ENCODE measurements at regions not wholly inside any gene's neighbourhood (a gene's known extent, or its start where the extent isn't known, plus 50 kb on each side); places are given as distances from the start of the nearest gene placed in this dataset.

- Histone ChIP-seq H3K27me3 (ENCODE audit: insufficient read depth, low read length) (peaks cover 22% of the 10 kb centered on the region; the same call in 1 of the 2 replicates), H3K27ac (ENCODE audit: low read depth, low read length) (no peak overlapping the region), H3K9me3 (ENCODE audit: control insufficient read depth in 1 of 2, insufficient read depth in 1 of 2, low read depth in 1 of 2, low read length in 2 of 2) (no peaks in the 10 kb centered on the region), H2AFZ (ENCODE audit: low read depth, low read length, poor library complexity, severe bottlenecking) (no peak overlapping the region), H4K20me1 (ENCODE audit: insufficient read depth) (no peaks in the 10 kb centered on the region), H3K4me3 (replicated peaks in 1 of 2; ENCODE audit: low read depth in 1 of 2, low read length in 2 of 2) (no peak overlapping the region), H3K4me2 (ENCODE audit: low read length) (no peak overlapping the region), H3K9me2 (ENCODE audit: insufficient read depth) (no peaks in the 10 kb centered on the region), H3K79me2 (ENCODE audit: insufficient read depth, low read length) (no peaks in the 10 kb centered on the region), H3K36me3 (ENCODE audit: control insufficient read depth in 1 of 2, insufficient read depth in 2 of 2, low read length in 2 of 2) (no peaks in the 10 kb centered on the region), H3K9ac (ENCODE audit: low read length) (no peak overlapping the region), H3K4me1 (ENCODE audit: control insufficient read depth in 1 of 2, insufficient read depth in 2 of 2, low read length in 2 of 2) (no peaks in the 10 kb centered on the region)
- ChIA-PET POLR2A (no interaction called here), CTCF (no interaction called here), RAD21 (ENCODE audit: low non-redundant PET in 1 of 2, low total read pairs in 2 of 2, uncharacterized antibody in 2 of 2, unreplicated experiment in 2 of 2) (no interaction called here)
- DNase-seq (ENCODE audit: low read depth, low spot score) = no peak
- ATAC-seq = no peak
- intact Hi-C loops (cut with micrococcal nuclease) = no loop called here
- no TSS peak for BruUV-seq (replicated peaks)
- no peak for TF ChIP-seq ZFX (IDR thresholded peaks at IDR 0.05)
- no peak for TF ChIP-seq SP1 (IDR thresholded peaks at IDR 0.05; ENCODE audit: low read depth)
- TF ChIP-seq SIN3A (IDR thresholded peaks at IDR 0.05; ENCODE audit: low read depth) = no peak
- TF ChIP-seq EGR1 (IDR thresholded peaks at IDR 0.05; ENCODE audit: low read depth) = no peak
- TF ChIP-seq SRF (IDR thresholded peaks at IDR 0.05; ENCODE audit: low read depth) = no peak
- no peak for TF ChIP-seq ATF3 (IDR thresholded peaks at IDR 0.05)
- TF ChIP-seq YY1 (IDR thresholded peaks at IDR 0.05; ENCODE audit: extremely low read depth, insufficient replicate concordance, low read depth, low read length) = no peak
These were observed 165.0 kb upstream of the CCDC68 start for GRCh38 chr18:55124078-55124763.

- ChIA-PET CTCF (no interaction called here), POLR2A (no interaction called here), RAD21 (ENCODE audit: low non-redundant PET in 1 of 2, low total read pairs in 2 of 2, uncharacterized antibody in 2 of 2, unreplicated experiment in 2 of 2) (no interaction called here)
- Histone ChIP-seq H3K4me3 (replicated peaks in 1 of 2; ENCODE audit: low read depth in 1 of 2, low read length in 2 of 2) (no peak overlapping the region), H3K27ac (ENCODE audit: low read depth, low read length) (no peak overlapping the region), H3K79me2 (ENCODE audit: insufficient read depth, low read length) (no peaks in the 10 kb centered on the region), H2AFZ (ENCODE audit: low read depth, low read length, poor library complexity, severe bottlenecking) (no peak overlapping the region), H3K4me2 (ENCODE audit: low read length) (no peak overlapping the region), H4K20me1 (ENCODE audit: insufficient read depth) (no peaks in the 10 kb centered on the region), H3K4me1 (ENCODE audit: control insufficient read depth in 1 of 2, insufficient read depth in 2 of 2, low read length in 2 of 2) (no peaks in the 10 kb centered on the region), H3K9me2 (ENCODE audit: insufficient read depth) (no peaks in the 10 kb centered on the region), H3K36me3 (ENCODE audit: control insufficient read depth in 1 of 2, insufficient read depth in 2 of 2, low read length in 2 of 2) (no peaks in the 10 kb centered on the region), H3K9ac (ENCODE audit: low read length) (no peak overlapping the region), H3K27me3 (ENCODE audit: insufficient read depth, low read length) (peaks cover 16% of the 10 kb centered on the region; the same call in 1 of the 2 replicates), H3K9me3 (ENCODE audit: control insufficient read depth in 1 of 2, insufficient read depth in 1 of 2, low read depth in 1 of 2, low read length in 2 of 2) (no peaks in the 10 kb centered on the region)
- ATAC-seq (no peak), DNase-seq (ENCODE audit: low read depth, low spot score) (no peak)
- TF ChIP-seq POLR2AphosphoS5 (IDR thresholded peaks at IDR 0.05; ENCODE audit: low read depth, low read length) = no peak
- no peak for TF ChIP-seq EGR1 (IDR thresholded peaks at IDR 0.05; ENCODE audit: low read depth)
- no peak for TF ChIP-seq SIN3A (IDR thresholded peaks at IDR 0.05; ENCODE audit: low read depth)
- TF ChIP-seq CEBPB (IDR thresholded peaks at IDR 0.05; ENCODE audit: low read depth) = no peak
- no peak for TF ChIP-seq EZH2phosphoT487 (IDR thresholded peaks at IDR 0.05; ENCODE audit: borderline replicate concordance)
- TF ChIP-seq FOSL1 (IDR thresholded peaks at IDR 0.05; ENCODE audit: low read depth) = no peak
- intact Hi-C loops (cut with micrococcal nuclease) = no loop called here
- no TSS peak for BruUV-seq (replicated peaks)
These were observed 164.1 kb upstream of the CCDC68 start for GRCh38 chr18:55123361-55123760.

All from HCT116 (cell line).